Activated naive CD4-positive, alpha-beta T cell treated with anti-CD3 and anti-CD28 coated beads, Interleukin-2, amount 50 U/mL, for 24 hours (primary cell): ENCODE measurements at regions not wholly inside any gene's neighbourhood (a gene's known extent, or its start where the extent isn't known, plus 50 kb on each side); places are given as distances from the start of the nearest gene placed in this dataset.
"Not testable (repeated sequence)": the region's sequence is repeated elsewhere in the genome, so short reads cannot be mapped to it uniquely, and the experiment has no call there.

Experiments used
- H3K27ac Mint-ChIP-seq: one replicate; pipeline ENCODE4 v1.8.0; 2021; ENCODE audit warnings: mild to moderate bottlenecking, mixed read lengths
- H3K27me3 Mint-ChIP-seq: one replicate; pipeline ENCODE4 v1.8.0; 2021; ENCODE audit warnings: mixed read lengths
- H3K36me3 Mint-ChIP-seq: one replicate; pipeline ENCODE4 v1.8.0; 2021; ENCODE audit warnings: mixed read lengths
- H3K4me1 Mint-ChIP-seq: one replicate; pipeline ENCODE4 v1.8.0; 2021; ENCODE audit warnings: mixed read lengths
- H3K4me3 Mint-ChIP-seq: one replicate; pipeline ENCODE4 v1.8.0; 2021; ENCODE audit warnings: mild to moderate bottlenecking, mixed read lengths
- H3K9me3 Mint-ChIP-seq: one replicate; pipeline ENCODE4 v1.8.0; 2021; ENCODE audit warnings: mixed read lengths

DNA sequence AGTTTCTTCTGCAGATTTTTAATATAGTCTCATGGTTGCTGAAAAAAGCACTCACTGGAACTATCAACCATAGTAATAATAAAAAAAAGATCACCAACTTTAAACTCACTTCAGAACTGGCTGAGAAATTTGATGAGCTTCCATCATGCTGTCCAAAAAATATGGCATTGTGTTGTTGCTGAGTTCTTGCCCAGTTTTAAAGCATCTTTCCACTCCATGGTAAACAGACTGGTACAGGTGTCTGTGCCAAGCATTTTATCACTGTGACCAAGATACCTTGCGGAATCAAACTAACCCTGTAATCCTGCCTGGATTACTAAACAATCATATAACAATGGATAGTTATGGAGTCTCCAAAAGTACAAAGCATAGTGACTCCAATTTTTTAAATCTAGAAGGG lies 360.3 kb upstream of the NOCT start:
- Mint-ChIP-seq H3K27me3 (peaks cover 2% of the 10 kb centered on the region), H3K36me3 (no peaks in the 10 kb centered on the region), H3K9me3 (no peaks in the 10 kb centered on the region), H3K27ac (no peak overlapping the region), H3K4me1 (no peaks in the 10 kb centered on the region), H3K4me3 (no peak overlapping the region)

DNA sequence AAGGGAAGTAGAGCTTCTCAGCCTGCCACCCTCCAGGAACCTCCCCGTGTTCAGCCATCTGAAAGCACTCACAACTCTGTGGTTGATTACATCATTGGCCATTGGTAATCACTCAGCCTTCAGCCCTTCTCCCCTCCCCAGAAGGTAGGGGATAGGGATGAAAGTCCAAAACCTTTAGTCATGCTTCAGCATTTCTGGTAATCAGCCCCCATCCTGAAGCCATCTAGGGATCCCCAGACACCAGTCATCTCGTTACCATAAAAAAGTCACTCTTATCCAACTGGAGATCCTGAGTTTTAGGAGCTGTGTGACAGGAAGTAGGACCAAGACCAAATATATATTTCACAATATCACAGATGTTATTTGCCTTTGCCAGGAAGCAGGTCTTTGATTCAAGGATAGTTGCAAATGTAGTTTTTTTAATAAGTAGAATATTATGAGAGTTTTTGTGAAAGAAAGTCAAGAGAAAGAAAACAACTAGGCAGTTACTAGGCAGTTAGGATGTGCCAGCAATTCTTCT lies 364.6 kb upstream of the NOCT start:
- Mint-ChIP-seq H3K9me3 (no peaks in the 10 kb centered on the region), H3K36me3 (no peaks in the 10 kb centered on the region), H3K4me3 (no peak overlapping the region), H3K27ac (no peak overlapping the region), H3K4me1 (no peaks in the 10 kb centered on the region), H3K27me3 (peaks cover 1% of the 10 kb centered on the region)

DNA sequence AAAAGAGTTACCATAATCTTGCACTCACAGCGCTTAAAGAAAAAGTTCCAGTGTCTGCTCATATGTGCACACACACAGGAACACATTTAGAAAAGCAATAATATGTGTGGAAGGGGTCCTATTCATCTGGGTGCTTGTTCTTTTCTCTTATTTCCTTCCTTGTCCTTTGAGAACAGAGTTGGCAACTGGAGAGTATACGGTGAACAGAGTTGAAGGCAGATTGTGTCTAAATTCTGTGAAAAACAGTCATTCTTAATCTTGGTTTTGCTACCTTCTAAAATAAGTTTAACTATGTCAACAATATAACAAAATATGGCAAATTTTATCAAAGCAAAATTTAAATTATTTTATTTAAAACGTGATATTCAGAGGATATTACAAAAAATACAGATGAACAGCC lies 365.1 kb upstream of the NOCT start:
- no peaks in the 10 kb centered on the region for H3K36me3 Mint-ChIP-seq
- no peaks in the 10 kb centered on the region for H3K9me3 Mint-ChIP-seq
- H3K4me3 Mint-ChIP-seq: no peak overlapping the region
- no peak overlapping the region for H3K27ac Mint-ChIP-seq
- H3K4me1 Mint-ChIP-seq: no peaks in the 10 kb centered on the region
- H3K27me3 Mint-ChIP-seq: peaks cover 1% of the 10 kb centered on the region

DNA sequence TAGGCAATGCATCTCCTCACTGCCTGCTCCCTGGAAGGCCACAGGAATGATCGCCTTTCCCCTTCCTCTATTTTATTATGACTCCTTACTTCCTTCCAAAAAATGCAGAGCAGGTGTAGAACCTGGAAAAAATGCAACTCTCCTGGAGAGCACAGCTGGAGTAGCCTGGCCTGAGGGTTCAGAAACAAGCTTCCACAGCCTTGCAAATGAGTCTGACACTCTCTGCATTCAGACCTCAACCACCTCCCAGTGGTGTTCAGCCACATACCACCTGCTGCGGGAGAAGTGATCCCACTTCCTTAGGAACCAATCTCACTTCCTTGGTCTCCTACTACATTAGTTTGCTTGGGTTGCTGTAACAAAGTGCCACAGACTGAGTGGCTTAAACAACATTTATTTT lies 368.1 kb upstream of the NOCT start:
- no peaks in the 10 kb centered on the region for H3K4me1 Mint-ChIP-seq
- H3K9me3 Mint-ChIP-seq: no peaks in the 10 kb centered on the region
- no peak overlapping the region for H3K27ac Mint-ChIP-seq
- no peaks in the 10 kb centered on the region for H3K36me3 Mint-ChIP-seq
- H3K27me3 Mint-ChIP-seq: peaks cover 1% of the 10 kb centered on the region
- H3K4me3 Mint-ChIP-seq: no peak overlapping the region

DNA sequence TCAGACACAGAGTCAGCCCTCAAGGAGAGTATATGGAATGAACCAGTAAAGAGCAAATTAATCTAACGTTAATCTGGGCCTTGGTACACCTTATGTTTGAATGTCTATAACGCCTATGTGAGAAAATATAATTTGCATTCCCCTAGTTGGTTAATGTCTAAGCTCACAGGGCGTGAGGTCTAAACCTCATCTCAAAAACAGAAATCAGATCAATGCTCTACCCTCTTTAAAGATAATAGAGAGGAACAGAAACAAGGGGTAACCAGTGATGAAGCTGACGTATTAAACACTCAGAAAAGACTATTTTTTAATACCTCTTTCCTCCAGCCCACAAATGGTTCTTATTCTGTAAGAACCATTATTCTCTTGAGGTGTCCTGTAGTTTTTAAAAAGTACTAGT lies 369.2 kb upstream of the NOCT start:
- H3K27me3 Mint-ChIP-seq: peaks cover 1% of the 10 kb centered on the region
- no peaks in the 10 kb centered on the region for H3K36me3 Mint-ChIP-seq
- H3K9me3 Mint-ChIP-seq: no peaks in the 10 kb centered on the region
- H3K4me1 Mint-ChIP-seq: no peaks in the 10 kb centered on the region
- no peak overlapping the region for H3K27ac Mint-ChIP-seq
- no peak overlapping the region for H3K4me3 Mint-ChIP-seq

DNA sequence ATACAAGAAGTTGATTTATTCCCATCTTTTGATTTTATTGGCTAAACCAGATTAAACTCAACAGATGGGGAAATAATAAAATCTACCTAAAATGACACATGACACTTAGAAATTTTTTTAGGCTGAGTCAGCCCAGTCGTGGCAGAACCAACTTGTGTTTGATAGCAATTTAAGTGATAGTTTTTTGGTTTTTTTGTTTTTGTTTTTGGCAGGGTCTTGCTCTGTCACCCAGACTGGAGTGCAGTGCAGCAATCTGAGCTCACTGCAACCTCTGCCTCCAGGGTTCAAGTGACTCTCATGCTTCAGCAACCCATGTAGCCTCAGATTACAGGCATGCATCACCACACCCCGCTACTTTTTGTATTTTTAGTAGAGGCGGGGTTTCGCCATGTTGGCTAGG lies 370.3 kb upstream of the NOCT start:
- peaks cover 4% of the 10 kb centered on the region for H3K27me3 Mint-ChIP-seq
- no peaks in the 10 kb centered on the region for H3K36me3 Mint-ChIP-seq
- no peak overlapping the region for H3K4me3 Mint-ChIP-seq
- no peaks in the 10 kb centered on the region for H3K4me1 Mint-ChIP-seq
- no peak overlapping the region for H3K27ac Mint-ChIP-seq
- no peaks in the 10 kb centered on the region for H3K9me3 Mint-ChIP-seq

DNA sequence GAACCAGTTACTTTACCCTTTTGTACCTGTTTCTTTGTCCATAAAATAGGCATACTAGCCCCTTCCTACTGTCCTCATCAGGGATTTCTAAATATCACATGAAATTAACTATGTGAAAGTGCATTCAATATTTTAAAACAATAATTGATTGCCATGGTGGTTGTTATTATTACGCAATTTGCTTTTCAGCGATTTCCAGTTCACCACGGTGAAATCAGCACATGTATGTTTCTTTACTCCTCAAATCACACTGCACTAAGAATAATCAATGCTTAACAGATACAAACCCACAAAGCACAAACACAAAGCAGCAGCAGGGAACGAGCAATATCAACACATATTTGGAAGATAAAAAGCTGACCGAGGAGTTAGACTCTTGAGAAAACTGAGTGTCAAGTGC lies 371.3 kb upstream of the NOCT start:
- H3K36me3 Mint-ChIP-seq: no peaks in the 10 kb centered on the region

DNA sequence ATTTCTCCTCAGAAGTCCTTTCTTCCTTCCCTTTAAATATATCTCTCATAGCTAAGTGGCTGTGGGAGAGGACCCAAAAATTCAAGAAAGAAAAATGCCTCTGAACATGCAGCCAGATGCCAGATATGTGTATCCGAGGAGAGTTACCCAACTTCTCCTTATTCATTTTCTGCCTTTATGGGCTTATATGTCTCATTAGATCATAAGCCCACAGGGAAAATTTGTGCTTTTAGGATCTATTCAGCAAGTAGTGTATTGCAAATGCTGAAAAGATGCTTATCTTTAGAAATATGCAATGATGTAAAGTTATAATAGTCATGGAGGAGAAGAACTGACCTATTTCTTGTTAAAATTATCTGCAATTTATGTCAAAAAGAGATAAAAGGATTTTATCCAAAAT lies 371.8 kb upstream of the NOCT start:
- Mint-ChIP-seq H3K27ac (no peak overlapping the region), H3K9me3 (no peaks in the 10 kb centered on the region), H3K27me3 (peaks cover 3% of the 10 kb centered on the region), H3K36me3 (no peaks in the 10 kb centered on the region), H3K4me1 (no peaks in the 10 kb centered on the region), H3K4me3 (no peak overlapping the region)

More for the DNA sequence above, 371.3 kb upstream of the NOCT start:
- no peaks in the 10 kb centered on the region for H3K4me1 Mint-ChIP-seq
- no peak overlapping the region for H3K27ac Mint-ChIP-seq
- no peak overlapping the region for H3K4me3 Mint-ChIP-seq
- H3K27me3 Mint-ChIP-seq: peaks cover 3% of the 10 kb centered on the region
- H3K9me3 Mint-ChIP-seq: no peaks in the 10 kb centered on the region

DNA sequence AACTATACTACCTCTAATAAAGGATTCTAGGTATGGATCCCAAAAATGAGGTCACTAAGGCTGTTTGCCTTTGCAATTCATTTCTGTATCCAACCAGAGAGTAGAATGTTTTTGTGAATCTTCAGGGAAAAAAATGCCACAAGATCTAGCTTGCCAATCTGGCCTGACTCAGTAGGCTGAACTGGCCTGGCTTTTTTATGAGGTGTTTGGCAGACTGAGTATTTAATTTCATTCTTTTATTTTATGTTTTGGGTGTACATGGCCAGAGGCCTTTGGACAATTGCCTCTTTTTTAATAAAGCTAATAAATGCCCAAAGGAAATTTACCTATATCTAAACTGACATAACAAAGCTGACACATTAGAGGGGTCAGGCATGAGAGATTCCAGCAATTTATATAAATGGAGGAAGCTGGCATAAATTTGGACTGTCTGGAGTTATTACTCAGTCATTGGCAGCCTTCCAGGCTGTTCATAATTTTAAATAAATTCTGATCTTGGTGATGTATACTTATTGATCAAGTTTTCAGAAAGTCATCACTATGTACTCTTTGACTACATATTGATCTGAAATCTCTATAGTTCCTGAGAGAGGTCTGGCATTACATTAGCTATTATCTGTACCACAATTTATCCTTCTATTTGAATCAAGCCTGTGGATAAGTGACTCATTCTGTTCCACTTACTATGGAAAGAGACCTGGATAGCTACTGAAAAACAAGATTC lies 376.4 kb upstream of the NOCT start:
- no peaks in the 10 kb centered on the region for H3K9me3 Mint-ChIP-seq
- no peaks in the 10 kb centered on the region for H3K4me1 Mint-ChIP-seq
- no peaks in the 10 kb centered on the region for H3K36me3 Mint-ChIP-seq
- no peak overlapping the region for H3K4me3 Mint-ChIP-seq
- H3K27ac Mint-ChIP-seq: no peak overlapping the region
- peaks cover 3% of the 10 kb centered on the region for H3K27me3 Mint-ChIP-seq

DNA sequence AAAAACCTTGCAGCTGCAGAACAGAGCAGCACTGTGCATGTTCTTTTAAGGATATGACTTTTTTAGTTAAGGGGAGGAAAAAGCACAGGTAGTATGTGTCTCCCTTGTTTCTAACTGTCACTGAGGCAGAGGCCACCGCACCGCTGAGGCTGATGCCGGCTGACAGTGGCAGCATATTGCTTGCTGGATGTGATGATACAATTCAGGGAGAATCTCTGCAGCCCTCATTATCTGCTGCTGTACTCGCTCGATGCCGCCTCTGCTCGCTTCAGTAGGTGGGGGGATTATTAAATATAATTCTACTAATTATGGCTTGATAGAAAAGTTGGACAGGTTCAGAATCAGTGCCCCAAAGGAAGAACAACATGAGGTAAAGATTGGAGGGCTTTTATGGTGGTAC lies 378.8 kb upstream of the NOCT start:
- H3K27ac Mint-ChIP-seq: no peak overlapping the region
- no peak overlapping the region for H3K4me3 Mint-ChIP-seq
- H3K4me1 Mint-ChIP-seq: no peaks in the 10 kb centered on the region
- H3K9me3 Mint-ChIP-seq: no peaks in the 10 kb centered on the region
- H3K27me3 Mint-ChIP-seq: peaks cover 3% of the 10 kb centered on the region
- H3K36me3 Mint-ChIP-seq: no peaks in the 10 kb centered on the region

DNA sequence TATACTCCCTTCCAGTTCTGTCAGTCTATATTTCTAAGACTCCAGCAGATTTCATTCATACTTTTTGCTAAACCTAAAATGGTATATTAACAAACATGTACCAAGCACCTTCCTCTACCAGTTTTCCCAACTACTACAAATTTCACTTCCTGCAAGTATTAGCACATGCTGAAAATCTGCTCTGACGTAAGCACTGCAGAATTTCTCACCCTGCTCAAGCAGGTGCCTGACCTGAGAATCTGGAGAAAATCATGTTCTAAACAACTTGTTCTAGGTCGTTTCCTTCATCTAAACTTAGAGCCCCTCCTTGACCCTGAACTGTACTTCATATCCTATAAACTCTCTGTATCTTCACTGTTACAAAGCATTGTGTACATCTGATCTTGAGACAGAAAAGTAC lies 380.7 kb upstream of the NOCT start:
- Mint-ChIP-seq H3K27me3 (no peaks in the 10 kb centered on the region), H3K27ac (no peak overlapping the region), H3K36me3 (no peaks in the 10 kb centered on the region), H3K4me3 (no peak overlapping the region), H3K9me3 (no peaks in the 10 kb centered on the region), H3K4me1 (no peaks in the 10 kb centered on the region)

DNA sequence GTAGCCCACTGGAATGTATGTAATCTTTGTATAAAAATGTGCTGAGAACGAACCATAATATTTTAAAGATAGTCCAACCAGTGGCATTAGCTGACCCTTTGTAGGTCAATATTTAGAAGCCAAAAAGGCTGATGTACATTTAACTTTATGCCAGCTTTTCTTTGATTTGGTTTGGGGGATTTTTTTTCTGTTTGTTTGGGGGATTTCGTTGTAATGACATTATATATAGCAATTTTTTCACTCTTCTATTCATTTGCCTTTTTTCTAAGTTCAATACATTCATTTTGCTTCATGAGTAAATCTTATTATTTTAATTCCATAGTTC lies 382.0 kb upstream of the NOCT start:
- Mint-ChIP-seq H3K9me3 (no peaks in the 10 kb centered on the region), H3K4me1 (no peaks in the 10 kb centered on the region), H3K36me3 (no peaks in the 10 kb centered on the region), H3K27ac (no peak overlapping the region), H3K4me3 (no peak overlapping the region), H3K27me3 (no peaks in the 10 kb centered on the region)

DNA sequence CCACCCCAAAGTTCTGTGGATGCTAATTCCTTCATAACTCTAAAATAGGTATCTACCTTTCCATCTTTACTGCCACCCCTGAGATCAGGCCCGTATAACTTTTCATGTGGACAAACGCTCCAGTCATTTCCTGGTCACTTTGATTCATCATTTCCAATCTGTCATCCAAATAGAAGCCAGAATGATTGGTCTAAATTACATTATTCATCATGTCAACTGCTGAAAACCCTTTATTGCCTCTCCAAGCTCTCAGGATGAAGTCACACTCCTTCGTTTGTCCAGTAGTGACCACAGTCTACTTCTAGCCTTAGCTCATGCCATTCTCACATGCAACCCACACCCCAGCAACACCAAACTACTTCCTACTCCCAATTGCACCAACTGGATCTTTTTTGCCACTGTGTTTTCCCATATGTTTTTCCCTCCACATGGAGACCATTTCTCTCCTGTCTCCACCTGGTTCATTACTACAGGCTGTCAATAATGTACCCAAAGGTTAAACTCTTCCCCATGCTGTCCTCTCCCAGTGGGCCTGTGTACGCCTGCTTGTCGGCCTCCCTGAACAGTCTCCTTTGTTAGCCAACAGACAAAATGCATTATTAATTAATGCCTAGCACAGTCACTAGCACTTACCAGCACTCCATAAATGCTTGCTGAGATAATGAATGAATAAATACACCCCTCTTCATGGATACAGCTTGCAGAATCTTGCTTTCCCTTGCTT lies 382.6 kb upstream of the NOCT start:
- Mint-ChIP-seq H3K27me3 (no peaks in the 10 kb centered on the region), H3K9me3 (no peaks in the 10 kb centered on the region), H3K27ac (no peak overlapping the region), H3K4me1 (no peaks in the 10 kb centered on the region), H3K36me3 (no peaks in the 10 kb centered on the region), H3K4me3 (no peak overlapping the region)

DNA sequence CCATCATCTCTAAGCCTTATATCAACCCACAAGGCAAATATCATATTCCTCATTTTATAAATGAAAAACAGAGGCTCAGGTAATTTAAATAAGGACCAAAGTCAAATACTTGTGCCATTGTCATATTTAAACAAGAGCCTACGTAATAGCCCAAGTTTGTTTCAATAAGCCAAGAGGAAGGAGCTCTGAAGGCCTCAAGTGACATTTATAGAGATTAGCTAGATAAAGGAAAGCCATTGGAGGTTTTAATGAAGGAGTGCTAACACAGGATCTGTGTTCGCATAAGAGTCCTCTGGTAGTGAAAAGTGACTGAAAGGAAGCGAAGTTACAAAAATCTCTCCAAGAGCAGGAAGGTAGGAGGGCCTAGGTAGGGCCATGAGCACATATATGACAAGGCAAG lies 384.9 kb upstream of the NOCT start:
- Mint-ChIP-seq H3K4me3 (no peak overlapping the region), H3K36me3 (no peaks in the 10 kb centered on the region), H3K4me1 (no peaks in the 10 kb centered on the region), H3K9me3 (no peaks in the 10 kb centered on the region), H3K27ac (no peak overlapping the region), H3K27me3 (no peaks in the 10 kb centered on the region)

DNA sequence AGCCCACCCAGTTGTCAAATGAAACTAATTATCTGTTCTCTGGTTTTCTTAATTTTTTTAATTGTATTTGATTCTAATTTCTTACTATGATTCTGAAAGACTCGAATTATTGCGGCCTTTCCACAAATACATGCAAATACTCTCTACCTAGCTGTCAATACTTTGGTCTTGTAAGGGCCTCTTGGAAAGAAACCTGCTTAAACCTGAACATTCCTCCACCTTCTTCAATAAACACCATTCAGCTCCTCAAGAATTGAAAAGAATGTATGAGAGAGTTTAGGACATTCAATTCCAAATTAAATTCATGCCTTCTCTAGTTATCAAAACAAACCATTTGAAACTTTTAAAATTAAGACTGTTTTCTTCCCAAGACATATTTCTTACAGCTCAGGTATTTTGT lies 385.9 kb upstream of the NOCT start:
- Mint-ChIP-seq H3K36me3 (no peaks in the 10 kb centered on the region), H3K9me3 (no peaks in the 10 kb centered on the region), H3K4me3 (no peak overlapping the region), H3K27ac (no peak overlapping the region), H3K4me1 (no peaks in the 10 kb centered on the region), H3K27me3 (no peaks in the 10 kb centered on the region)

DNA sequence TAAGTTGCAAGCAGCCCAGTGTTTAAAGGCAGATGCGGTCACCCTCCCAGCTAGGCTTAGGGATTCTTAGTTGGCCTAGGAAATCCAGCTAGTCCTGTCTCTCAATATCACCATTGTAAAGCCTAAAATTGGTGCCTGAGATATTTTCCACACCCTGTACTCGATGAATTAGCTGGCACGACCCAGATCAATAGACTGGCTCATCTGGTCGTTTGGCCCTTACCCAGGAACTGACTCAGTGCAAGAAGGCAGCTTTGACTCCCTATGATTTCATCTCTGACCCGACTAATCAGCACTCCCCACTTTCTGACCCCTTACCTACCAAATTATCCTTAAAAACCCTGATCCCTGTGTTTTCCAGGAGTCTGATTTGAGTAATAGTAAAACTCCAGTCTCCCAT lies 384.9 kb upstream of the SLC7A11 start:
- Mint-ChIP-seq H3K27me3 (no peaks in the 10 kb centered on the region), H3K36me3 (no peaks in the 10 kb centered on the region), H3K4me1 (no peaks in the 10 kb centered on the region), H3K27ac (no peak overlapping the region), H3K4me3 (no peak overlapping the region), H3K9me3 (no peaks in the 10 kb centered on the region)

DNA sequence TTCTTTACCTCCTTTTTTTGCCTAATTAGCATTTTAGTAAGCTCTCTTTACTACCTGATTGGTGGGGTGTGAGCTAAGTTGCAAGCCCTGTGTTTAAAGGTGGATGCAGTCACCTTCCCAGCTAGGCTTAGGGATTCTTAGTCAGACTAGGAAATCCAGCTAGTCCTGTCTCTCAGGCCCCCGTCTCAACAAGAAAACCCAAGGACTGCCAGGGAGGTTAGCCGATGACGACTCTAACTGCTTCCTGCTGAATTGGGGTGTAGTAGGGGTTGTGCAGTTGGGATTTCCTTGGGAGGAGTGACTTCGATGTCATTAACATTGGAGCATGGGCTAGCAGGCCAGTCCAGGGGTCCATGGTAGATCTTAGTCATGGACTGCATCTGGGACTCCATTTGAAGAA lies 380.2 kb upstream of the SLC7A11 start:
- H3K4me1 Mint-ChIP-seq, H3K27ac Mint-ChIP-seq, H3K36me3 Mint-ChIP-seq: not testable (repeated sequence)

More for the DNA sequence above, 380.2 kb upstream of the SLC7A11 start:
- H3K4me3 Mint-ChIP-seq, H3K27me3 Mint-ChIP-seq: not testable (repeated sequence)
- H3K9me3 Mint-ChIP-seq: peaks cover 12% of the 10 kb centered on the region
